ENCODE measurements at regions not wholly inside any gene's neighbourhood (a gene's known extent, or its start where the extent isn't known, plus 50 kb on each side); places are given as distances from the start of the nearest gene placed in this dataset.

- TF ChIP-seq POLR2A (IDR thresholded peaks at IDR 0.05), result no peak
- peak in 2 of 4 experiments; percentile 9 to 37 for TF ChIP-seq CTCF (IDR thresholded peaks at IDR 0.05)
Observed at GRCh38 chr1:47569681-47570470, 132.0 kb downstream of the FOXD2 start.

GRCh38 chr1:47571161-47571560 is 133.3 kb downstream of the FOXD2 start:
- intact Hi-C loops (cut with DNase I), result no loop called here
- no peak overlapping the region for H3K27ac ChIP-seq
- H3K4me1 ChIP-seq, result no peaks in the 10 kb centered on the region
- no peaks in the 10 kb centered on the region for H3K36me3 ChIP-seq
- H3K9me3 ChIP-seq, result no peaks in the 10 kb centered on the region
- 91 to 94% methylated on average over 5 of the region's 5 CpGs for WGBS, 2 donors
- no peak overlapping the region for H3K4me3 ChIP-seq
- DNase-seq, result no peak
- H3K27me3 ChIP-seq, result peaks cover 0 to 28% (median 0%) of the 10 kb centered on the region in 3 donors
- no peak for TF ChIP-seq CTCF (IDR thresholded peaks at IDR 0.05)
- no peak for TF ChIP-seq EP300 (IDR thresholded peaks at IDR 0.05)
- TF ChIP-seq POLR2AphosphoS5 (IDR thresholded peaks at IDR 0.05), result no peak
- TF ChIP-seq POLR2A (IDR thresholded peaks at IDR 0.05), result no peak

More at GRCh38 chr1:47569681-47570470, 132.0 kb downstream of the FOXD2 start:
- no peak overlapping the region for H3K4me3 ChIP-seq
- peaks cover 0 to 20% (median 0%) of the 10 kb centered on the region in 3 donors for H3K27me3 ChIP-seq
- 18 to 46% methylated on average over 9 of the region's 9 CpGs for WGBS, 2 donors
- no peaks in the 10 kb centered on the region for H3K4me1 ChIP-seq
- H3K36me3 ChIP-seq, result no peaks in the 10 kb centered on the region
- intact Hi-C loops (cut with DNase I), result no loop called here
- no peak for DNase-seq
- peak overlapping the region in 1 of 4 donors; percentile 18 for H3K27ac ChIP-seq
- H3K9me3 ChIP-seq, result no peaks in the 10 kb centered on the region

GRCh38 chr1:47571952-47572351 is 134.1 kb downstream of the FOXD2 start:
- H3K4me1 ChIP-seq, result no peaks in the 10 kb centered on the region
- no peaks in the 10 kb centered on the region for H3K36me3 ChIP-seq
- H3K27me3 ChIP-seq, result peaks cover 0 to 34% (median 0%) of the 10 kb centered on the region in 3 donors
- intact Hi-C loops (cut with DNase I), result no loop called here
- H3K27ac ChIP-seq, result no peak overlapping the region
- H3K4me3 ChIP-seq, result no peak overlapping the region
- DNase-seq, result no peak
- TF ChIP-seq CTCF (IDR thresholded peaks at IDR 0.05) (no peak), POLR2AphosphoS5 (IDR thresholded peaks at IDR 0.05) (no peak), POLR2A (IDR thresholded peaks at IDR 0.05) (no peak), EP300 (IDR thresholded peaks at IDR 0.05) (no peak)
- no peaks in the 10 kb centered on the region for H3K9me3 ChIP-seq
- WGBS, 2 donors, result 97 to 99% methylated on average over 2 of the region's 2 CpGs

- Histone ChIP-seq H3K4me1 (no peaks in the 10 kb centered on the region), H3K4me3 (no peak overlapping the region), H3K27ac (no peak overlapping the region), H3K36me3 (no peaks in the 10 kb centered on the region), H3K27me3 (peaks cover 0 to 39% (median 0%) of the 10 kb centered on the region in 3 donors), H3K9me3 (no peaks in the 10 kb centered on the region)
- TF ChIP-seq CTCF (IDR thresholded peaks at IDR 0.05), result no peak
- no peak for TF ChIP-seq EP300 (IDR thresholded peaks at IDR 0.05)
- TF ChIP-seq POLR2AphosphoS5 (IDR thresholded peaks at IDR 0.05), result no peak
- TF ChIP-seq POLR2A (IDR thresholded peaks at IDR 0.05), result no peak
- 90 to 91% methylated on average over 13 of the region's 13 CpGs for WGBS, 2 donors
- no peak for DNase-seq
- intact Hi-C loops (cut with DNase I), result no loop called here
Observed at GRCh38 chr1:47572731-47573430, 135.0 kb downstream of the FOXD2 start.

All from sigmoid colon (tissue), 6 donors.